Endothelial cell of umbilical vein (primary cell): ENCODE measurements at regions not wholly inside any gene's neighbourhood (a gene's known extent, or its start where the extent isn't known, plus 50 kb on each side); places are given as distances from the start of the nearest gene placed in this dataset.

Experiments used
- BruUV-seq: library from RNA; stranded (reverse); fragments of 400-500 nt; replicated peaks from 2 replicates; lab custom pipeline; 2021; lab: Mats Ljungman, UMichigan
- CTCF ChIA-PET: fragments of 300-600, 350-600 bp; sonication (Branson Sonifier 250); formaldehyde crosslinking; loops from one replicate; lab custom pipeline; 2021; ENCODE audit warnings: antibody characterized with exemption, inconsistent platforms; lab: Charles Lee
- POLR2A ChIA-PET: fragments of 300-600, 350-600 bp; sonication (Branson Sonifier 250); formaldehyde crosslinking; loops from one replicate; lab custom pipeline; 2021; ENCODE audit warnings: antibody characterized with exemption, inconsistent platforms; lab: Charles Lee
- DNase-seq: peaks from one replicate; pipeline ENCODE4 v3.0.0-alpha.2; 2011; ENCODE audit warnings: low read depth, low spot score
- FAIRE-seq: peaks from 2 replicates; lab custom pipeline; 2011; peaks lifted over from hg19 to GRCh38; lab: Jason Lieb, UNC
- H2AFZ ChIP-seq: 2 replicates; pipeline ENCODE4 v1.6.0; 2012; ENCODE audit warnings: low read depth, low read length, control low read depth, inconsistent platforms
- H3K27ac ChIP-seq: 2 replicates; pipeline ENCODE4 v1.5.1; 2011; ENCODE audit warnings: low read depth, mild to moderate bottlenecking, control low read depth, low read length, moderate library complexity; ENCODE audit not compliant: insufficient read depth
- H3K27me3 ChIP-seq, 2 experiments: 2 replicates each; pipeline versions ENCODE4 v1.6.0 to v1.6.1; 2011; ENCODE audit warnings: low read length in 2 of 2, mixed read lengths in 1 of 2; ENCODE audit not compliant: control insufficient read depth in 2 of 2, insufficient read depth in 2 of 2
- H3K36me3 ChIP-seq, 2 experiments: 2 replicates in 1 of 2; 3 replicates in 1 of 2; pipeline ENCODE4 v1.5.1; 2011; ENCODE audit warnings: low read length in 2 of 2, mild to moderate bottlenecking in 1 of 2, moderate library complexity in 1 of 2; ENCODE audit not compliant: control insufficient read depth in 2 of 2, insufficient read depth in 2 of 2; ENCODE audit errors: extremely low read depth in 1 of 2
- H3K4me1 ChIP-seq: 3 replicates; pipeline ENCODE4 v1.5.1; 2011; ENCODE audit warnings: mild to moderate bottlenecking, low read length; ENCODE audit not compliant: control insufficient read depth, insufficient read depth; ENCODE audit errors: extremely low read depth
- H3K4me2 ChIP-seq: 2 replicates; pipeline ENCODE4 v1.6.1; 2011; ENCODE audit warnings: low read length, control low read depth, mixed read lengths; ENCODE audit not compliant: insufficient read depth
- H3K4me3 ChIP-seq, 3 experiments: fragments of 200-600 bp in 1 of 3; sonication (generic), shearing (Covaris generic) in 1 of 3; replicated peaks in 1 of 3; 2 replicates each; pipeline ENCODE4 v1.5.1; 2011 to 2016; ENCODE audit warnings: control low read depth in 3 of 3, low read length in 3 of 3, mild to moderate bottlenecking in 2 of 3, inconsistent platforms in 1 of 3, low read depth in 1 of 3, moderate library complexity in 1 of 3; ENCODE audit not compliant: insufficient read depth in 1 of 3
- H3K79me2 ChIP-seq: 2 replicates; pipeline ENCODE4 v1.6.0; 2012; ENCODE audit warnings: low read length, inconsistent platforms; ENCODE audit not compliant: control insufficient read depth, insufficient read depth
- H3K9ac ChIP-seq: replicated peaks from 2 replicates; pipeline ENCODE3; 2011; ENCODE audit warnings: low read length, control low read depth; ENCODE audit not compliant: insufficient read depth; ENCODE audit errors: extremely low read depth
- H3K9me1 ChIP-seq: replicated peaks from 3 replicates; pipeline ENCODE4 v1.6.0; 2011; ENCODE audit warnings: mild to moderate bottlenecking, low read length; ENCODE audit not compliant: control insufficient read depth, insufficient read depth; ENCODE audit errors: extremely low read depth
- H3K9me3 ChIP-seq: replicated peaks from 2 replicates; pipeline ENCODE4 v1.5.1; 2012; ENCODE audit warnings: low read length, inconsistent platforms; ENCODE audit not compliant: control insufficient read depth, insufficient read depth
- H4K20me1 ChIP-seq: replicated peaks from 2 replicates; pipeline ENCODE3; 2011; ENCODE audit warnings: mild to moderate bottlenecking, low read length; ENCODE audit not compliant: control insufficient read depth, insufficient read depth; ENCODE audit errors: extremely low read depth
- CTCF ChIP-seq, 2 donors: IDR thresholded peaks; 1 replicate in 1 of 2; 2 replicates in 1 of 2; pipeline ENCODE4 v1.5.1; 2011; ENCODE audit warnings: low read length in 2 of 2, mild to moderate bottlenecking in 2 of 2, moderate library complexity in 2 of 2, control low read depth in 1 of 2, inconsistent platforms in 1 of 2, low read depth in 1 of 2; ENCODE audit not compliant: insufficient read depth in 1 of 2; ENCODE audit errors: extremely low read depth in 1 of 2
- EZH2 ChIP-seq: IDR thresholded peaks from 2 replicates; pipeline ENCODE4 v1.6.1; 2012; ENCODE audit warnings: borderline replicate concordance, low read depth, mild to moderate bottlenecking, moderate library complexity, low read length, inconsistent platforms; ENCODE audit not compliant: severe bottlenecking
- FOS ChIP-seq: IDR thresholded peaks from 2 replicates; pipeline ENCODE4 v1.6.1; 2011; ENCODE audit warnings: mild to moderate bottlenecking, low read length, moderate library complexity, borderline replicate concordance; ENCODE audit not compliant: insufficient read depth
- GATA2 ChIP-seq: IDR thresholded peaks from 2 replicates; pipeline ENCODE4 v1.7.0; 2011; ENCODE audit warnings: low read depth, mild to moderate bottlenecking, moderate library complexity, mixed read lengths, low read length; ENCODE audit not compliant: insufficient read length, insufficient read depth
- JUN ChIP-seq: IDR thresholded peaks from 2 replicates; pipeline ENCODE4 v1.6.1; 2011; ENCODE audit warnings: borderline replicate concordance, low read depth; ENCODE audit not compliant: insufficient read length, insufficient read depth
- MAX ChIP-seq: IDR thresholded peaks from 2 replicates; pipeline ENCODE4 v1.6.1; 2011; ENCODE audit not compliant: insufficient read depth, insufficient read length
- MYC ChIP-seq: IDR thresholded peaks from one replicate; pipeline ENCODE4 v1.6.1; 2011; ENCODE audit warnings: mild to moderate bottlenecking, low read depth, low read length
- POLR2A ChIP-seq: IDR thresholded peaks from 2 replicates; pipeline ENCODE4 v1.6.1; 2012; ENCODE audit warnings: low read depth, mild to moderate bottlenecking, control low read depth, low read length
- POLR2AphosphoS5 ChIP-seq: IDR thresholded peaks from 2 replicates; pipeline ENCODE4 v1.6.1; 2012; ENCODE audit warnings: low read depth, mild to moderate bottlenecking, control low read depth, low read length, moderate library complexity; ENCODE audit not compliant: insufficient read depth
- dilution Hi-C: fragments of 300-500 bp; cut with MboI; formaldehyde crosslinking; loops from one replicate; pipeline ENCODE4 v1.15.0; 2019; ENCODE audit warnings: low sequenced_read_pairs; ENCODE audit not compliant: extremely low pct_ligation_motif_present
- intact Hi-C: fragments of 100-400 bp; cut with micrococcal nuclease; formaldehyde crosslinking; loops from one replicate; pipeline ENCODE4 v1.10.0; 2022

GRCh38 chr1:168484083-168484482, 59.7 kb downstream of the XCL2 start:
- Histone ChIP-seq H3K9ac (no peak overlapping the region), H4K20me1 (no peaks in the 10 kb centered on the region), H3K79me2 (no peaks in the 10 kb centered on the region), H3K9me1 (no peaks in the 10 kb centered on the region), H3K9me3 (no peaks in the 10 kb centered on the region), H3K4me1 (no peaks in the 10 kb centered on the region), H3K4me3 (no peak overlapping the region), H3K27me3 (no peaks in the 10 kb centered on the region), H3K36me3 (no peaks in the 10 kb centered on the region), H2AFZ (no peak overlapping the region), H3K4me2 (no peak overlapping the region), H3K27ac (no peak overlapping the region)
- dilution Hi-C loops, result no loop called here
- TF ChIP-seq FOS (no peak), MAX (no peak), EZH2 (no peak), POLR2AphosphoS5 (no peak), MYC (no peak), CTCF (IDR thresholded peaks at IDR 0.05; ENCODE audit: extremely low read depth in 1 of 2, insufficient read depth in 1 of 2, low read depth in 1 of 2, low read length in 2 of 2) (no peak), JUN (no peak), GATA2 (no peak), POLR2A (no peak)
- POLR2A ChIA-PET, result no interaction called here
- DNase-seq (no peak), FAIRE-seq (no peak)
- CTCF ChIA-PET, result no interaction called here
- no TSS peak for BruUV-seq
- intact Hi-C loops, result no loop called here
